Ramos (cell line): ENCODE measurements at regions not wholly inside any gene's neighbourhood (a gene's known extent, or its start where the extent isn't known, plus 50 kb on each side); places are given as distances from the start of the nearest gene placed in this dataset.

Source experiments
- in situ Hi-C: fragments of 300-500 bp; cut with MboI; formaldehyde crosslinking; loops from one replicate; pipeline ENCODE4 v1.14.3; 2022; ENCODE audit warnings: low sequenced_read_pairs; ENCODE audit not compliant: unreplicated experiment

- in situ Hi-C loops = no loop called here
Observed at GRCh38 chr12:4032924-4033615, 159.9 kb upstream of the PARP11 start.

DNA sequence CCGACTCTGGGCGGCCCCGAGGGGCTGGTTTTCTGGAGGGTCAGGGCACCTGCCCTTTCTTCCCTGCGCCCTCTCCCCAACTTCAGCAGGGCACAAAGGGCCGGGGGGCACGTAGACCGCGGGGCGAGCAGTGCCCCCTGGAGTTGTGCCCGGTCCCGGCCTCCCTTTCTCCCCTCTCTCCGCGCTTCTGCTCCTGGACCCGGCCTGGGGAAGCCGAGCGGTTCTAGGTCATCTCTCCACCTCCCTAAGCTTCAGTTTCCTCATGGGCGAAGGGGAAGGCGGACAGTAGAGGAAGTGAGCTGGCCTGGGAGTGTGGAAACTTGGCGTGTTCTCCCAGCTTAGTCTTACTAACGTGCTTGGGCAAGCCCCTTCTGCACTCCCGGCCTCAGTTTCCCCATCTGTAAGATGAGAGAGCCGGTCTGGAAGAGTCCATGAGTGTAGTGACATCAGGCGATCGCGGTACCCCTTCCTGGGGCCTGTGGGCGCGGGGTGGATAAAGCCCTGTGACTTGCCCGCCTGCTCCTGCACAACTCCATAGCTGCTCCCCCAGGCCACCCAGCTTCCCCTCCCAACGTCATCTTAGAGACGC, 158.6 kb upstream of the PARP11 start:
- in situ Hi-C loops = no loop called here

DNA sequence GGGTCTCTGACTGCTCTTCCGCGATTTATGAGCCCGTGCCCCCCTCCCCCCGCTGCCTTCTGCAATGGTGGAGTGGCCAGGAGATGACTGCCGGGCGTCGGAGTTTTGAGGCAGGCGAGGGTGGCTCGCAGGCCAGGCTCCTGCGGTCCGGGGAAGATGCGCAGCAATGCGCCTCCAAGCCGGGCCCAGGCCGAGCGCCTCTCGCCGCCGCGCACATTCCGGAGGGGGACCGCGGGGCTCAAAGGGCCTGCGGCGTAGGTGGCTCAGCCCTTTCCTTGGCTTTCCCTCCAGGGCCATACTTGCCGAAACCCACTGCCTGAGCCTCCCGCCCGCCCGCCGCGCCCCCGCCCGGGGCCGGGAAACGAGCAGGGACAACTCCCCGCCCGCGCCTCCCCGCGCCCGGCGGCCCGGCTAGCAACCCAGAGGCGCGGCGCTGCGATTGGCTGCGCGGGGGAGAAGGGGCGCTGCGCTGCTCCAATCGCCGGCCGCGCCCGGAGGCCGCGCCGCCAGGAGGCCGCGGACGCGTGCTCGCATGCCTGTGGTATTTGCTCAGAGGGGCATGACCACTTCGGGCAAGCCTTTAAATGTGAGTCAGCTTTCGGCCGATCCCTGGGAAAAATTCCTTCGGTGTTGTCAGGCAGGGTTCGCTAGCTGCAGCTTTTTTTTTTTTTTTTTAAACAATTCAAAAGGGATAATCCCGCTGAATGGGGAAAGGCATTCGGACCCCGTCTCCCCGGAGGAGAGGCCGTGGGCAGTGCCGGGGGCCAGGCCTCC, 157.9 kb upstream of the PARP11 start:
- in situ Hi-C loops = no loop called here

- in situ Hi-C loops = no loop called here
Observed at GRCh38 chr12:4027412-4027811, 154.2 kb upstream of the PARP11 start.

- in situ Hi-C loops = no loop called here
Observed at GRCh38 chr12:4026517-4026916, 153.3 kb upstream of the PARP11 start.

DNA sequence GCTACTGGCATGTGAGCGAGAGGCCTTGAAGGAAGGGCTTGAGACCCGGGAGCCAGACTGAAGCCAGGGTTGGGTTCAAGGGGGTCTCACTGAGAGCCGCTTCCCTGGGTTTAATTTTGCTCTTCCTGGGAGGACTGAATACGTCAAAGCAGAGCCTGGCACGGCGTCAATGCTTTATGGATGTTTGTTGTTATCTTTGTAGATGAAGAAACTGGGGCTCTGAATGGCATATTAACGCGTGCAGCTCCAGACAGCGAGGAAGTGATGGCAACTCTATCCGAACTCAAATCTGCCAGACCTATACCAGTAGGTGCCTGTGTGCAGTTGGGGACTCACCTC, 152.8 kb upstream of the PARP11 start:
- in situ Hi-C loops = no loop called here

DNA sequence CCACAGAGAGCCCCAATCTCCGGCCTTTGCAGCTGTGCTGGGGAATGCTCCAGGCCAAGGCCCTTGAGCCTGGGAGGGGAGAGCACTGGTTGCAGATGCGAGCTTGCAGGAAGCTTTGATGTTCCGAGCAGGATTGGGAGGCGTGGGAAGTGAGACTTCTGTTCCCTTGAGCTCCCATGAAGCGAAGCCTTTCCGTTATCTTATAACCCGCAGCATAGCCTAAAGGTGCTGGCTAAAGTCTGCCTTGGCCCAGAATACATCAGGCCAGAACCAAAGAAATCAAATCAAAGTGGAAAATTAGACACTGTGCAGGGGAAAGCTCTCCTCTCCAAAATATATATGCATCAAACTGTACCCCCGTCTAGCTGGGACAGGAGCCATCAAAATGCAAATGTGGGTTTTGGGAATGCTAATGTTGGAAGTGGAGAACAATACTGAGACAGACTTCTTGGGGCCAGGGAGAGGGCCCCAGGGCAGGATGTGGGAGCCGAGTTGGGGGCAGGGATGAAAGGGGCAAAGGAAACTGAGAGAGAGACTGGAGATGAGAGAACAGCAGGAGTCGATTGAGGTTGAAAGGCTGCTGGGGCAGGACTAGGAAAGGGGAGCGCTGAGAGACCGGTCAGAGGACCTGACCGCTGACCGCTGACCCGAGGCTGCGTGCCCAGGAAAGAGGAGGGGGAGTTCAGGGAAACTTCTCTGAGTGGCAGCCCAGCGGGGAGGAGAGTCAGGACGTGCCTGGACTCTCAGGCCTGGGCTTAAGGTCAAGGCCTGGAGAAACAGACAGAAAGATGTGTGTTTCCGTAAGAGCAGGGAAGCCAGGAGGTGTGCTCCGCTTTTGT, 152.2 kb upstream of the PARP11 start:
- in situ Hi-C loops = no loop called here

GRCh38 chr12:4024701-4025100, 151.5 kb upstream of the PARP11 start:
- in situ Hi-C loops = no loop called here

GRCh38 chr12:4015225-4016091, 142.3 kb upstream of the PARP11 start:
- in situ Hi-C loops = no loop called here

DNA sequence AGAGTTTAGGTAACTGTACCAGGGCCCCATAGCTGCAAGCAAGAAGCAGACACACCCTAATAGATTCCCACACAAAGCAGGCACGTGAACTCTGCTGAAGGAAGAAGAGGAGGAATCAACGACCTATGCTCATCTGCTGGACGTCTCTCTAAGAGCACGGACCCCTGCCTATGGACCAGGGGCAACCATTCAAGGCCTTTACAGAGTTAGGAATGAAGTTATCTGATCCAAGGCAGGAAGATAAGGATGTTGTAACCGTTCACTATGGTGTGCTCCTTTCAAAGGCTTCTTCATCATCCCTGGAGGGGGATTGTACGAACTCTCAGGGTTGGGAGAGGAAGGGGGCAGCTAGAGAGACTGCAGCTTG, 141.6 kb upstream of the PARP11 start:
- in situ Hi-C loops = no loop called here

GRCh38 chr12:4014444-4014843, 141.2 kb upstream of the PARP11 start:
- in situ Hi-C loops = no loop called here

DNA sequence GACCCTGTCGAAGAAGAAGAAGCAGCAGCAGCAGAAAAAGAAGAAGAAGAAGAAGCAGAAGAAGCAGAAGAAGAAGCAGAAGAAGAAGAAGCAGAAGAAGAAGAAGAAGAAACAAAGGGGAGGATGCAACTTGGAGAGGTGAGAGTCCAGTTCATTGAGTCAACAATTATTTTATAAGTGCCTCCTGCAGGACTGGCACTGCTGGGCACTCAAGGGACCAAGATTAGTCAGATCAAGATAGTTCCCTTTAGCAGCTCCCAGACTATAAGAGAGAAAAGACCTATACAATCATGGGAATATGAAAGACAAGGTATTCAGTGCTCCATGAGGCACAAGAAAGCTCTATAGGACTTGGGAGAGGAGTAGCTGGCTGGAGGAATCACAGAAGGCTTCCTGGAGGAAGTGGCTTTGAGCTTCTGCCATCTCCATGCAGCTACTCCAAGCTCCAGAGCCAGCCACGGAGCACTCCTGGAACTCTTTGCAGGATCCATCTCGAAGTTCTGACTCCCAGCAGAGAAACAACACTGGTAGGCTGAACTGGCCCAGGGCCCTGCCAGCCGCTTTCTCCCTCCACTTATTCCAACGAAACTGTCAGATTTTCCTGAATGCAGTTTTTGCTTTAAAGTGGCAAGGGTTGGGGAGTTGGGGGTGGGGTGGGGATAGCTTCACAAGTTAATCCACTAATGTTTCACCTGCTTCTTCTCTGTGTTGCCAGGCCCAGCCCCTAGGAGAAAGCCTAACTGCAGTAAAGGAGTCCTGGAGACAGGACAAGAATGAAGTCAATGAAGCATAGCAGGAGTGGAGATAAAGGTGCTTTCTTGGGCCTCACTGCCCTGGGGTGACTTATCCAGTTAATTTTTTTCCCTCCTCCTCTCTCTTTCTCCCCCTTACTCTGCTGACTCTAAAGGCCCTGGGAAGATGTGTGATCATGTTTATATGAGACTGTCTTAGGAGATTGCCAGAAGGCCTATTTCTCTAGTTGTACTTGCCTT, 140.1 kb upstream of the PARP11 start:
- in situ Hi-C loops = no loop called here

DNA sequence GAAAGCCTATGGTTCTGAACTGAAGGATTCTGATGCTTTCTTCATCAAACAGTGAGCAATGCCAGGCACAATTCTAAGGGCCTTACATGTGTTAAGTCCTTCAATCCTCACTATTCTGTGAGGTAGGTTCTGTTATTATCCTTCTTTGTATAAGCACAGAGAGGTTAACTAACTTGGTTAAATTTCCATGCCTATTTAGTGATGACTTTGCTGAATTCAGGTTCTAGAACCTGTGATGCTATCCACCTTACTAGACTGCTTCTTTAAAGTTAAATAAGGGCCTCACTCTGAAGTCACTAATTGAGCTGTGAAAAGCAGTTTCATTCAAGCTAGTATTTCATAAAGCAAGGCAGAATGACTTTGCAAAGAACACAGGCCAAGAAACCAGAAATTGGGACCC, 138.9 kb upstream of the PARP11 start:
- in situ Hi-C loops = no loop called here

GRCh38 chr12:4011597-4011996, 138.4 kb upstream of the PARP11 start:
- in situ Hi-C loops = no loop called here

DNA sequence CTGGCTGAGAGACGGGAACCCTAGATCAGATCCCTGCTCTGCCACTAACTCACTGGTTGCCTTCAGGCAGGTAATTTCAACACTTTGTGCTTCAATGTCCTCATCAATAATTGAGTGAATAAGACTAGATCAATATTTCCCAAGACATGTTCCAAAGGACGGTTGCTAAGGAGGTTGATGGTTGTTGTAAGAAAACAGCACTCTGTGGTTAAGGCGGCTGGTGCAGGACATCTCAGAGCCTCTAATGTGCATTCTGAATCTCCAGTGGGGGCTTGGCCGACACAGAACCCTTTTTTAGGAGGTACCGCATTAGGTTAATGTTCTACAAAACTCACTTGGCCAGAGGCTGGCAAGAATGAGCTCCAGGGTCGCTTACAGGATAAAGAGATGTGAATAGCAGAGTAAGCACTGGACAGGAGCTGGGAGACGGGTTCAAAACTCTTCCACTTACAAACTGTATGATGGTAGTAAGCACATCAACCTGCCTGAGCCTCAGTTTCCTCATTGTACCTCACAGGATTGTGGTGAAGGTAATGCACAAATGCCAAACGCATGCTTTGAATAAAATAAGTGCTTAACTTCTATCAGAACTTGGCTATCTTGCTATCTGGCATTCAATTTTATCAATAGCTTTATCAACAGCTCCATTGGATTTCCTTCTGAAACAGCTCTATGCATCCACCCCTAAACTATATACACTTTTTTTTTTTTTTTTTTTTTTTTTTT, 136.9 kb upstream of the PARP11 start:
- in situ Hi-C loops = no loop called here

DNA sequence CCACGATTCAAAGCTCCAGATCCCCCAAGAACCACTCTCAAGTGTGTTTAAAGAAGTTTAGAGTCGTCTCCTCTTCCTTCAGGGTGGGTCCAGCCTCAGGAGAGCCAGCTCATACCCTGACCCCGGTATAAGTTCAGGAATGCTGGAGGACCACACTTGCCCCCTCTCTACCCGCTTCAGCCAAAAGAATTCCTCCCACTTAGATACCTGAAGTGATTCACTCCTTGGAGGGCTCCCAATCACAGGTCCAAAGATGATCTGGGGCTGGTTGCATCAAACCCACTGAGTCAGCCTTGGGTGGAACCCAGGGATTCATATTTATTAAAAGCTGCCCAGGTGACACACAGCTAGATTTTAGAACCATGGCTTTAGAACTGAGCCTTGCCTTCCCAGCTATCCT, 133.5 kb upstream of the PARP11 start:
- in situ Hi-C loops = no loop called here

GRCh38 chr12:4005851-4006430, 132.7 kb upstream of the PARP11 start:
- in situ Hi-C loops = no loop called here

DNA sequence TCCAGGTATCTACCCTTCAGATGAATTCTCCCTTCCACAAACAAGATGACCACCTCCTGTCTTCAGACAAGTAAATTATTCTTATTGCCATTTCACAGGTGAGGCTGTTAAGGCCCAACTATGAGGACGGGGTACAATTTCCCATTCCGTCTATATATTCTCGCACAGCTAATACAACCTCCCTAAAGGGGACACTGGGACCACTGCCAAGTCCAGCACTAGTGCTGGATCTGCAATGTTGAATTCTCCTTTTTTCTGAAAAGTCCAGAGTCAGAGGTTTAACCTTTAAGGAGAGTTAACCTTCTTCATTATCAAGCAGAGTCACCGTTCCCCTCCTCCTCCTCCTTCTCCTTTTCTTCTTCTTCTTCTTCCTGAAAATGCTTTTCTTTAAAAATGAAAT, 130.4 kb upstream of the PARP11 start:
- in situ Hi-C loops = no loop called here
